Lung (tissue), 11 donors: ENCODE measurements at regions not wholly inside any gene's neighbourhood (a gene's known extent, or its start where the extent isn't known, plus 50 kb on each side); places are given as distances from the start of the nearest gene placed in this dataset.
"Not testable (repeated sequence)": the region's sequence is repeated elsewhere in the genome, so short reads cannot be mapped to it uniquely, and the experiment has no call there.

Experiments used
- ATAC-seq: fragments of 200-7000 bp; cut with Tn5 transposase; one replicate; pipeline ENCODE4 v1.9.1; 2020; ENCODE audit warnings: moderate number of reproducible peaks; ENCODE audit not compliant: insufficient read depth, low FRiP score
- DNase-seq, 3 donors: peaks; one replicate each; pipeline ENCODE4 v3.0.0-alpha.2; 2013 to 2017
- H3K27ac ChIP-seq, 2 donors: one replicate each; pipeline ENCODE4 v1.5.1; 2013; ENCODE audit warnings: mild to moderate bottlenecking in 2 of 2, moderate library complexity in 2 of 2, control low read depth in 1 of 2, inconsistent platforms in 1 of 2, low read depth in 1 of 2, low read length in 1 of 2
- H3K27me3 ChIP-seq, 3 donors: one replicate each; pipeline ENCODE4 v1.5.1; 2013; ENCODE audit warnings: low read length in 2 of 3; ENCODE audit not compliant: control insufficient read depth in 3 of 3, insufficient read depth in 3 of 3
- H3K36me3 ChIP-seq, 4 donors: one replicate each; pipeline ENCODE4 v1.5.1; 2013; ENCODE audit warnings: low read length in 4 of 4, mild to moderate bottlenecking in 1 of 4, moderate library complexity in 1 of 4; ENCODE audit not compliant: control insufficient read depth in 4 of 4, insufficient read depth in 4 of 4
- H3K4me1 ChIP-seq, 5 donors: one replicate each; pipeline ENCODE4 v1.5.1; 2013; ENCODE audit warnings: low read length in 5 of 5, mild to moderate bottlenecking in 2 of 5, moderate library complexity in 1 of 5; ENCODE audit not compliant: control insufficient read depth in 5 of 5, insufficient read depth in 5 of 5
- H3K4me3 ChIP-seq: one replicate; pipeline ENCODE4 v1.5.1; 2013; ENCODE audit warnings: mild to moderate bottlenecking, control low read depth, moderate library complexity
- H3K9ac ChIP-seq, 2 donors: one replicate each; pipeline ENCODE4 v1.5.1; 2013; ENCODE audit warnings: low read length in 2 of 2, control low read depth in 1 of 2; ENCODE audit not compliant: insufficient read depth in 1 of 2
- H3K9me3 ChIP-seq, 4 donors: one replicate each; pipeline ENCODE4 v1.5.1; 2013; ENCODE audit warnings: low read length in 3 of 4, mild to moderate bottlenecking in 1 of 4, moderate library complexity in 1 of 4; ENCODE audit not compliant: control insufficient read depth in 4 of 4, insufficient read depth in 3 of 4
- WGBS, 2 donors: extraction: QIAGEN DNeasy Blood & Tissue Kit; methylation state at CpG; one replicate each; pipeline ENCODE4 v1.1.7; 2013; 5-methylcytosine and 5-hydroxymethylcytosine counted together
- TF ChIP-seq, protein P1 (sequence below): IDR thresholded peaks from 2 replicates; pipeline ENCODE4 v1.5.1; 2012; ENCODE audit warnings: mild to moderate bottlenecking; ENCODE audit errors: control extremely low read depth, extremely low read depth
- donor health status: control.
- donor health status: control.
- donor health status: Bipolar disorder and iron deficiency.
- donor health status: healthy.
- donor health status: DM: yes; HTN: yes; CAD: no.

DNA sequence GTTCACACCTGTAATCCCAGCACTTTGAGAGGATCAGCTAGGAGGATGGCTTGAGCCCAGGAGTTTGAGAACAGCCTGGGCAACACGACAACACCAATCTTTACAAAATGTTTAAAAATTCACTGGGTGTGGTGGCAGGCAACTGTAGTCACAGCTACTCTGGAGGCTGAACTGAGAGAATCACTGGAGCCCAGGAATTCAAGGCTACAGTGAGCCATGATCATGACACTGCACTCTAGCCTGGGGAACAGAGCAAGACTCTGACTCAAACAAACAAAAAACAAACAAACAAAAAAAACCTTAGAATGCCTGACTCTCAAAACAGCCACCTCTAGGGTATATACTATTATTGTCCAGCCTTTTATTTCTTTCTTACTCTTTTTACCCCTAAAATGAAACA is 56.5 kb upstream of the PAPSS2 start:
- ATAC-seq = no peak
- no peaks in the 10 kb centered on the region for H3K36me3 ChIP-seq
- no peaks in the 10 kb centered on the region for H3K27me3 ChIP-seq
- H3K9ac ChIP-seq = no peak overlapping the region
- peaks cover 2 to 14% (median 9%) of the 10 kb centered on the region in 5 donors for H3K4me1 ChIP-seq
- H3K9me3 ChIP-seq = no peaks in the 10 kb centered on the region
- TF ChIP-seq, protein P1, sequence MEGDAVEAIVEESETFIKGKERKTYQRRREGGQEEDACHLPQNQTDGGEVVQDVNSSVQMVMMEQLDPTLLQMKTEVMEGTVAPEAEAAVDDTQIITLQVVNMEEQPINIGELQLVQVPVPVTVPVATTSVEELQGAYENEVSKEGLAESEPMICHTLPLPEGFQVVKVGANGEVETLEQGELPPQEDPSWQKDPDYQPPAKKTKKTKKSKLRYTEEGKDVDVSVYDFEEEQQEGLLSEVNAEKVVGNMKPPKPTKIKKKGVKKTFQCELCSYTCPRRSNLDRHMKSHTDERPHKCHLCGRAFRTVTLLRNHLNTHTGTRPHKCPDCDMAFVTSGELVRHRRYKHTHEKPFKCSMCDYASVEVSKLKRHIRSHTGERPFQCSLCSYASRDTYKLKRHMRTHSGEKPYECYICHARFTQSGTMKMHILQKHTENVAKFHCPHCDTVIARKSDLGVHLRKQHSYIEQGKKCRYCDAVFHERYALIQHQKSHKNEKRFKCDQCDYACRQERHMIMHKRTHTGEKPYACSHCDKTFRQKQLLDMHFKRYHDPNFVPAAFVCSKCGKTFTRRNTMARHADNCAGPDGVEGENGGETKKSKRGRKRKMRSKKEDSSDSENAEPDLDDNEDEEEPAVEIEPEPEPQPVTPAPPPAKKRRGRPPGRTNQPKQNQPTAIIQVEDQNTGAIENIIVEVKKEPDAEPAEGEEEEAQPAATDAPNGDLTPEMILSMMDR = no peak
- no peak for DNase-seq
- no peak overlapping the region for H3K27ac ChIP-seq
- H3K4me3 ChIP-seq = no peak overlapping the region
- WGBS, 2 donors = 68 to 86% methylated on average over 1 of the region's 1 CpG

DNA sequence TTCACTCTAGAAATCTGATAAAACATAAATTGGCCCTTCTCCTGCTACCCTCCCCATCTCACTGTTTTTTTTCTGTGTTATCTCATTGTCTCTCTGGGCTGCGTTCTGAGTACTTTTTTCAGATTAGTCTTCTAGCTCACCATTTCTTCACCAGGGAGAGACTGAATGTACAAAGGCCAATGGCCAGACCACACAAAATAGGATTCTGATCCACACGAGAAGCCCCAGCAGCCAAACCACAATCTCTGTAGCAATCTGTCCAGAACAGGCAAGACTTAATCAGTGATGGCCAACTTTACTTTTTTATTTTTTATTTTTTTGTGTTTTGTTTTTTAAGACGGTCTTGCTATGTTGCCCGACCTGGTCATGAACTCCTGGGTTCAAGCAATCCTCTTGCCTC is 55.9 kb upstream of the PAPSS2 start:
- ATAC-seq (no peak), DNase-seq (no peak)
- H3K36me3 ChIP-seq = no peaks in the 10 kb centered on the region
- H3K9ac ChIP-seq = no peak overlapping the region
- no peaks in the 10 kb centered on the region for H3K9me3 ChIP-seq
- H3K27ac ChIP-seq = no peak overlapping the region
- H3K27me3 ChIP-seq = no peaks in the 10 kb centered on the region
- no peak overlapping the region for H3K4me3 ChIP-seq
- TF ChIP-seq, protein P1 = no peak
- peaks cover 2 to 18% (median 11%) of the 10 kb centered on the region in 5 donors for H3K4me1 ChIP-seq
- whole genome bisulfite sequencing, 2 donors = 89 to 93% methylated on average over 4 of the region's 4 CpGs

DNA sequence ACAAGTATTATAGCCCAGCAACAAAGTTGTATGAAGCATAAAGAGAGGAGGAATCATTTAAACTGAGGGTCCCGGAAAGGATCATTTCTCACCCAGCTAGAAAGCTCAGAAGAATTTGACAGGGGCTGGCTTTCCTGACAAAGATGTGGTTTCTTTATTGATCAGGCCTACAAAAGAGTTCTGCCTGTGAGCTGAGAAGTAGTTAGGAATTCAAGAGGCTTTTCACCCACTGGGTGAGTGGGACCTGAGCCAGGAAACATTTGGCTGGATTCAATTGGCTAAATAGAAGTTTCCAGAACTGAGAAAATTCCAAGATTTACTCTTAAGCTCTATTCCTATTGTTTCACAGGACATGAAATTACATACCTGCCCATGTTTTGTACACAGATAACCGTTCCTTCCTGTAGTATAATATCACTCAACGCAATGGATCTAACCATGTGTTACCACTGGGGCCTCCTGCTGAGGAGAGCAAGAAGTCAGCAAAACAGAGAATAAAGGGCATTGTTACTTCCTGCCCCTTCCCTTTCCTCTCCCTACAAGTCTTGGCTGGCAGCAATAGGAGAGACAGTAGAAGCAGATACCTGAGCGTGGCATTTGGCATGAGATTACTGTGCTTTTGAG is 53.9 kb upstream of the PAPSS2 start:
- no peaks in the 10 kb centered on the region for H3K27me3 ChIP-seq
- no peaks in the 10 kb centered on the region for H3K9me3 ChIP-seq
- peak in 2 of 3 donors; percentile 35 to 40 for DNase-seq
- H3K36me3 ChIP-seq = no peaks in the 10 kb centered on the region
- TF ChIP-seq, protein P1 = no peak
- 73 to 79% methylated on average over 4 of the region's 4 CpGs for WGBS, 2 donors
- H3K27ac ChIP-seq = no peak overlapping the region
- ATAC-seq = no peak
- peaks cover 0 to 20% (median 11%) of the 10 kb centered on the region in 5 donors for H3K4me1 ChIP-seq
- H3K4me3 ChIP-seq = no peak overlapping the region
- H3K9ac ChIP-seq = peak overlapping the region in 1 of 2 donors; percentile 11

DNA sequence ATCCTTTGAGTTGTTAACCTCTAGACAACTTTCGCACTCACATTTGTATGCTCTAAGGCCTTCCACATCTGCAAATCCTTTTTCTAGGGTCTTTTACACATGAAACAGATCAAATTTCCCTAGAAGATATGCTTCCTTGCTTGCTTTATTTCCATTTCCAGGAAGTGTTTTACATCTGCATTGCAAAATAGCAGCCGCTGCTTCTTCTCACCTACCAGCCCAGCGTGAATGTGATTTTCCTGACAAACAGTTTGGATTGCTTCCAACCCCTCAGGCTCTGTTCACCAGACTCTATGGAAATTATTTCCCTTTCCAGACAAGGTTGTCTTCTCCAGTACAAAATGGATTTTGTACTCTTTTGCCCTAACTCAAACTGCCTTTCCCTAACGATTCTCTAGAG is 50.9 kb upstream of the PAPSS2 start:
- Histone ChIP-seq H3K27me3 (no peaks in the 10 kb centered on the region), H3K9me3 (peaks cover 0 to 3% (median 0%) of the 10 kb centered on the region in 4 donors), H3K9ac (no peak overlapping the region), H3K27ac (no peak overlapping the region), H3K36me3 (no peaks in the 10 kb centered on the region), H3K4me1 (peaks cover 0 to 20% (median 11%) of the 10 kb centered on the region in 5 donors), H3K4me3 (no peak overlapping the region)
- no peak for ATAC-seq
- TF ChIP-seq, protein P1 = no peak
- 69 to 73% methylated on average over 4 of the region's 4 CpGs for WGBS, 2 donors
- DNase-seq = peak; percentile 26 to 77 (median 55)

DNA sequence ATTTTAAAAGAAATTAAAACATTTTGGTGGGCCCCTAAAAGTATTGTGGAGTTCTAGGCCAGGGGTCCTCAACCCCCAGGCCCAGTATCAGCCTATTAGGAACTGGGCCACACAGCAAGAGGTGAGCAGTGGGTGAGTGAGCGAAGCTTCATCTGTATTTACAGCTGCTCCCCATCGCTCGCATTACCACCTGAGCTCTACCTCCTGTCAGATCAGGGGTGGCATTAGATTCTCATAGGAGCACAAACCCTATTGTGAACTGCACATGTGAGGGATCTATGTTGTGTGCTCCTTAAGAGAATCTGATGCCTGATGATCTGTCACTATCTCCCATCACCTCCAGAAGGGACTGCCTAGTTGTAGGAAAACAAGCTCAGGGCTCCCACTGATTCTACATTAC is 50.1 kb upstream of the PAPSS2 start:
- peaks cover 0 to 20% (median 11%) of the 10 kb centered on the region in 5 donors for H3K4me1 ChIP-seq
- H3K9me3 ChIP-seq, H3K36me3 ChIP-seq, H3K4me3 ChIP-seq, H3K9ac ChIP-seq, H3K27me3 ChIP-seq, ATAC-seq, DNase-seq, H3K27ac ChIP-seq: not testable (repeated sequence)
- 81 to 89% methylated on average over 3 of the region's 3 CpGs for WGBS, 2 donors
